PC-9 (cell line): ENCODE measurements at regions not wholly inside any gene's neighbourhood (a gene's known extent, or its start where the extent isn't known, plus 50 kb on each side); places are given as distances from the start of the nearest gene placed in this dataset.

Source experiments
- BruUV-seq: library from RNA; stranded (reverse); fragments of 400-500 nt; replicated peaks from 2 replicates; lab custom pipeline; 2021; lab: Mats Ljungman, UMichigan
- CTCF ChIA-PET: fragments of 300-600 bp; sonication (Branson Sonifier 250); formaldehyde crosslinking; loops from one replicate; lab custom pipeline; 2022; ENCODE audit warnings: antibody characterized with exemption; lab: Charles Lee
- POLR2A ChIA-PET: fragments of 300-600 bp; sonication (Branson Sonifier 250); formaldehyde crosslinking; loops from one replicate; lab custom pipeline; 2022; ENCODE audit warnings: antibody characterized with exemption; ENCODE audit not compliant: unreplicated experiment; lab: Charles Lee
- DNase-seq, 2 experiments: peaks; one replicate each; pipeline versions ENCODE4 v3.0.0 to v3.0.0-alpha.2; 2015 to 2022; ENCODE audit warnings: mixed read lengths in 1 of 2
- H2AFZ ChIP-seq: fragments of 200-600 bp; sonication (generic); 2 replicates; pipeline ENCODE4 v1.8.1; 2017; ENCODE audit warnings: antibody characterized with exemption
- H3F3A ChIP-seq: fragments of 200-600 bp; sonication (generic); 2 replicates; pipeline ENCODE4 v1.8.1; 2017; ENCODE audit warnings: antibody characterized with exemption, mild to moderate bottlenecking, low read depth; ENCODE audit not compliant: insufficient read depth
- H3K27ac ChIP-seq: fragments of 200-600 bp; sonication (generic); 2 replicates; pipeline ENCODE4 v1.6.1; 2016; ENCODE audit warnings: mixed run types
- H3K27me3 ChIP-seq: fragments of 200-600 bp; sonication (generic); 2 replicates; pipeline ENCODE4 v1.6.1; 2016; ENCODE audit warnings: low read depth, mixed run types; ENCODE audit not compliant: insufficient read depth
- H3K36me3 ChIP-seq: fragments of 200-600 bp; sonication (generic); 2 replicates; pipeline ENCODE4 v1.6.1; 2016; ENCODE audit warnings: low read depth, mixed run types
- H3K4me1 ChIP-seq: fragments of 200-600 bp; sonication (generic); replicated peaks from 2 replicates; pipeline ENCODE4 v1.6.1; 2016; ENCODE audit warnings: mixed run types; ENCODE audit not compliant: insufficient read depth
- H3K4me2 ChIP-seq: fragments of 200-600 bp; sonication (generic); 2 replicates; pipeline ENCODE4 v1.6.1; 2017; ENCODE audit warnings: mixed run types
- H3K4me3 ChIP-seq: fragments of 200-600 bp; sonication (generic); 2 replicates; pipeline ENCODE4 v1.6.1; 2016; ENCODE audit warnings: mixed run types
- H3K79me2 ChIP-seq: fragments of 200-600 bp; sonication (generic); 2 replicates; pipeline ENCODE4 v1.6.1; 2017; ENCODE audit warnings: low read depth, mixed run types
- H3K9me2 ChIP-seq: fragments of 200-600 bp; sonication (generic); 2 replicates; pipeline ENCODE4 v1.8.1; 2017; ENCODE audit warnings: mild to moderate bottlenecking; ENCODE audit not compliant: insufficient read depth
- H3K9me3 ChIP-seq: fragments of 200-600 bp; sonication (generic); 2 replicates; pipeline ENCODE4 v1.8.1; 2016; ENCODE audit warnings: low read depth; ENCODE audit not compliant: insufficient read depth
- H4K20me1 ChIP-seq: fragments of 200-600 bp; sonication (generic); 2 replicates; pipeline ENCODE4 v1.8.1; 2017; ENCODE audit not compliant: insufficient read depth
- EZH2 ChIP-seq: fragments of 200-600 bp; sonication (generic); IDR thresholded peaks from 2 replicates; pipeline ENCODE4 v1.8.0; 2017; ENCODE audit warnings: antibody characterized with exemption, low read depth
- intact Hi-C: fragments of 100-400 bp; cut with micrococcal nuclease; formaldehyde crosslinking; loops from one replicate; pipeline ENCODE4 v1.10.0; 2022; ENCODE audit not compliant: unreplicated experiment
- TF ChIP-seq, protein P1 (sequence below): fragments of 200-600 bp; sonication (generic); conservative IDR thresholded peaks from 2 replicates; pipeline ENCODE4 v1.6.1; 2017; ENCODE audit warnings: mixed run types, antibody characterized with exemption, mild to moderate bottlenecking, moderate library complexity

DNA sequence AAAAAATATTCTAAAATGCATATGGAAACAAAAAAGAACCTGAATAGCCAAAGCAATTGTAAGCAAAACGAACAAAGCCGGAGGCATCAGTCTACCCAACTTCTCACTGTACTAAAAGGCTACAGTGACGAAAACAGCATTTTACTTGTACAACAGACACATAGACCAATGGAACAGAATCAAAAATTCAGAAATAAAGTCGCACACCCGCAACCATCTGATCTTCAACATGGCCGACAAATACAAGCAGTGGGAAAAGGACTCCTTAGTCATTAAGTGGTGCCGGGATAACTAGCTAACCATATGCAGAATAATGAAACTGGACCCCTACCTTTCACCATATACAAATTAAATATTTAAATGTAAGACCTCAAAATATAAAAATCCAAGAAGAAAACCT is 203.9 kb upstream of the PPFIA2 start:
- BruUV-seq, result no TSS peak

DNA sequence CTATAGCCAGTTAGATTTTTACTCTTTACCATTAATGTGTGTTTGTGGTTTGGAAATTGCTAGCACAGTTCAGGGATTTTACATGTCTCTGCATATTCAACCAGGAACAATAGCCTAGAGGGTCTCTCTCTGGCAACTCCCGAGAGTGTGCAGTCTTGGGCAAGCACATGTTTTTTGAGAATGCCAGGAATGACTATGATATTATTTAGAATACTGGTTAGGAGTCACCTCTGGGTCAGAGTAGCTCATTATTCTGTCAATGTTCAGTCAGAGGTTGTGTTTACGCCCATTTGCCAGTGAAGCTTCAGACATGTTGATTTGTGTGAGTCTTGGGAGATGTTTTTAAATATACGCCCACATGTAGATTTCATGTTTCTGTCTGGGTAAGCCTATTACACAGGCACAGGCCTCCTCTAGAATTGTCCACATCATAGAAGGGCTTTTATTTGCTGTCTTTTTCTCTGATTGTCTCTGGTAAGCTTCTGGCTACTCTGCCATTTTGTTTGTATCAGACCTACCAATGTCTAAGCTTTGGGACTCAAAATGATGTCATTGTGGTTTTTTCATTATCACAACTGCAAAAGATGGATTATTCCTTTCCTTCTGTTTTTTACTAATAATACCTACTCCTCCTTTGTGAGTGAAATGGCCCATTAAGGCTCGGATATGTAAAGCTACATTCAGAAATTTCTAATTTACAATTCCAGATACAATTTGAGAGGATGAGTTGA is 203.1 kb upstream of the PPFIA2 start:
- Histone ChIP-seq H2AFZ (no peak overlapping the region), H3K4me2 (no peak overlapping the region), H3K27ac (no peak overlapping the region), H3K9me2 (no peaks in the 10 kb centered on the region), H4K20me1 (no peaks in the 10 kb centered on the region), H3F3A (no peaks in the 10 kb centered on the region), H3K9me3 (no peaks in the 10 kb centered on the region), H3K36me3 (no peaks in the 10 kb centered on the region), H3K79me2 (no peaks in the 10 kb centered on the region), H3K4me1 (no peaks in the 10 kb centered on the region), H3K27me3 (no peaks in the 10 kb centered on the region), H3K4me3 (no peak overlapping the region)
- TF ChIP-seq EZH2, result no peak
- TF ChIP-seq, protein P1, sequence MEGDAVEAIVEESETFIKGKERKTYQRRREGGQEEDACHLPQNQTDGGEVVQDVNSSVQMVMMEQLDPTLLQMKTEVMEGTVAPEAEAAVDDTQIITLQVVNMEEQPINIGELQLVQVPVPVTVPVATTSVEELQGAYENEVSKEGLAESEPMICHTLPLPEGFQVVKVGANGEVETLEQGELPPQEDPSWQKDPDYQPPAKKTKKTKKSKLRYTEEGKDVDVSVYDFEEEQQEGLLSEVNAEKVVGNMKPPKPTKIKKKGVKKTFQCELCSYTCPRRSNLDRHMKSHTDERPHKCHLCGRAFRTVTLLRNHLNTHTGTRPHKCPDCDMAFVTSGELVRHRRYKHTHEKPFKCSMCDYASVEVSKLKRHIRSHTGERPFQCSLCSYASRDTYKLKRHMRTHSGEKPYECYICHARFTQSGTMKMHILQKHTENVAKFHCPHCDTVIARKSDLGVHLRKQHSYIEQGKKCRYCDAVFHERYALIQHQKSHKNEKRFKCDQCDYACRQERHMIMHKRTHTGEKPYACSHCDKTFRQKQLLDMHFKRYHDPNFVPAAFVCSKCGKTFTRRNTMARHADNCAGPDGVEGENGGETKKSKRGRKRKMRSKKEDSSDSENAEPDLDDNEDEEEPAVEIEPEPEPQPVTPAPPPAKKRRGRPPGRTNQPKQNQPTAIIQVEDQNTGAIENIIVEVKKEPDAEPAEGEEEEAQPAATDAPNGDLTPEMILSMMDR, result no peak
- no TSS peak for BruUV-seq
- POLR2A ChIA-PET, result no interaction called here
- CTCF ChIA-PET, result no interaction called here
- intact Hi-C loops, result no loop called here
- no peak for DNase-seq

More for the DNA sequence above, 203.9 kb upstream of the PPFIA2 start:
- Histone ChIP-seq H3K4me3 (no peak overlapping the region), H3K4me1 (no peaks in the 10 kb centered on the region), H4K20me1 (no peaks in the 10 kb centered on the region), H3F3A (no peaks in the 10 kb centered on the region), H3K9me3 (no peaks in the 10 kb centered on the region), H3K36me3 (no peaks in the 10 kb centered on the region), H2AFZ (no peak overlapping the region), H3K9me2 (no peaks in the 10 kb centered on the region), H3K4me2 (no peak overlapping the region), H3K27ac (no peak overlapping the region), H3K27me3 (no peaks in the 10 kb centered on the region), H3K79me2 (no peaks in the 10 kb centered on the region)
- intact Hi-C loops, result no loop called here
- ChIA-PET POLR2A (no interaction called here), CTCF (no interaction called here)
- TF ChIP-seq, protein P1, result no peak
- no peak for TF ChIP-seq EZH2
- DNase-seq, result no peak

DNA sequence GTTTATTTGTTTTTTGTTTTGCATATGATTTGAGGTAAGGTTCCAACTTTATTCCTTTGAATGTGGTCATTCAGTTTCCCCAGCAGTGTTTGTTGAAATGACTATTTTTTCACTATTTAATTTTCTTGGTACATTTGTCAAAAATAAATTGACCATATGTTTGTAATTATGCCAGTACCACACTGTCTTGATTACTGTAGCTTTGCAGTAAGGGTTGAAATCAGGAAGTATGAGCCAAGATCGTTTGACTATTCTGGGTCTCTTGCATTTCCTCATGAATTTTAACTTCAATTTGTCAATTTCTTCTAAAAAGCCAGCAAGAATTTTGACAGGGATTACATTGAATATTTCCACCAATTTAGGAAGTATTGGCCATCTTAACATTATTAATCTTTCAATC is 199.3 kb upstream of the PPFIA2 start:
- Histone ChIP-seq H3K36me3 (no peaks in the 10 kb centered on the region), H2AFZ (no peak overlapping the region), H3K4me3 (no peak overlapping the region), H3K9me2 (no peaks in the 10 kb centered on the region), H3K4me2 (no peak overlapping the region), H3K27ac (no peak overlapping the region), H3K27me3 (no peaks in the 10 kb centered on the region), H3K4me1 (no peaks in the 10 kb centered on the region), H3K9me3 (no peaks in the 10 kb centered on the region), H4K20me1 (no peaks in the 10 kb centered on the region), H3K79me2 (no peaks in the 10 kb centered on the region), H3F3A (no peaks in the 10 kb centered on the region)
- ChIA-PET POLR2A (no interaction called here), CTCF (no interaction called here)
- no TSS peak for BruUV-seq
- no peak for TF ChIP-seq EZH2
- TF ChIP-seq, protein P1, result no peak
- no peak for DNase-seq
- intact Hi-C loops, result no loop called here
